HFFc6 (cell line): ENCODE measurements at regions not wholly inside any gene's neighbourhood (a gene's known extent, or its start where the extent isn't known, plus 50 kb on each side); places are given as distances from the start of the nearest gene placed in this dataset.

ENCODE experiments used
- DNase-seq: peaks from one replicate; pipeline ENCODE4 v3.0.0-alpha.2; 2018
- H3K27ac Mint-ChIP-seq: 2 replicates; pipeline ENCODE4 v1.8.0; 2020; ENCODE audit warnings: mild to moderate bottlenecking, mixed read lengths
- H3K27me3 Mint-ChIP-seq: 2 replicates; pipeline ENCODE4 v1.8.0; 2021; ENCODE audit warnings: mild to moderate bottlenecking, moderate library complexity, mixed read lengths; ENCODE audit not compliant: insufficient read depth
- H3K36me3 Mint-ChIP-seq: 2 replicates; pipeline ENCODE4 v1.8.0; 2021; ENCODE audit warnings: low read depth, mixed read lengths
- H3K4me1 Mint-ChIP-seq: 2 replicates; pipeline ENCODE4 v1.8.0; 2020; ENCODE audit warnings: low read depth, mixed read lengths
- H3K4me3 Mint-ChIP-seq: 2 replicates; pipeline ENCODE4 v1.8.0; 2020; ENCODE audit warnings: mild to moderate bottlenecking, moderate library complexity, mixed read lengths
- H3K9me3 Mint-ChIP-seq: 2 replicates; pipeline ENCODE4 v1.8.0; 2020; ENCODE audit warnings: mild to moderate bottlenecking, mixed read lengths
- TF ChIP-seq, protein P1 (sequence below): fragments of 200-600 bp; sonication (generic); IDR thresholded peaks from 2 replicates; pipeline ENCODE4 v1.5.0; 2021; ENCODE audit warnings: antibody characterized with exemption, mild to moderate bottlenecking

- Mint-ChIP-seq H3K27me3 (no peaks in the 10 kb centered on the region; the same call in none of the 2 replicates), H3K4me3 (no peak overlapping the region), H3K27ac (no peak overlapping the region), H3K36me3 (no peaks in the 10 kb centered on the region), H3K9me3 (no peaks in the 10 kb centered on the region), H3K4me1 (peaks cover 34% of the 10 kb centered on the region)
- TF ChIP-seq, protein P1, sequence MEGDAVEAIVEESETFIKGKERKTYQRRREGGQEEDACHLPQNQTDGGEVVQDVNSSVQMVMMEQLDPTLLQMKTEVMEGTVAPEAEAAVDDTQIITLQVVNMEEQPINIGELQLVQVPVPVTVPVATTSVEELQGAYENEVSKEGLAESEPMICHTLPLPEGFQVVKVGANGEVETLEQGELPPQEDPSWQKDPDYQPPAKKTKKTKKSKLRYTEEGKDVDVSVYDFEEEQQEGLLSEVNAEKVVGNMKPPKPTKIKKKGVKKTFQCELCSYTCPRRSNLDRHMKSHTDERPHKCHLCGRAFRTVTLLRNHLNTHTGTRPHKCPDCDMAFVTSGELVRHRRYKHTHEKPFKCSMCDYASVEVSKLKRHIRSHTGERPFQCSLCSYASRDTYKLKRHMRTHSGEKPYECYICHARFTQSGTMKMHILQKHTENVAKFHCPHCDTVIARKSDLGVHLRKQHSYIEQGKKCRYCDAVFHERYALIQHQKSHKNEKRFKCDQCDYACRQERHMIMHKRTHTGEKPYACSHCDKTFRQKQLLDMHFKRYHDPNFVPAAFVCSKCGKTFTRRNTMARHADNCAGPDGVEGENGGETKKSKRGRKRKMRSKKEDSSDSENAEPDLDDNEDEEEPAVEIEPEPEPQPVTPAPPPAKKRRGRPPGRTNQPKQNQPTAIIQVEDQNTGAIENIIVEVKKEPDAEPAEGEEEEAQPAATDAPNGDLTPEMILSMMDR = no peak
- no peak for DNase-seq
Measured at GRCh38 chr3:147919496-147919895, 510.3 kb downstream of the ZIC1 start.

DNA sequence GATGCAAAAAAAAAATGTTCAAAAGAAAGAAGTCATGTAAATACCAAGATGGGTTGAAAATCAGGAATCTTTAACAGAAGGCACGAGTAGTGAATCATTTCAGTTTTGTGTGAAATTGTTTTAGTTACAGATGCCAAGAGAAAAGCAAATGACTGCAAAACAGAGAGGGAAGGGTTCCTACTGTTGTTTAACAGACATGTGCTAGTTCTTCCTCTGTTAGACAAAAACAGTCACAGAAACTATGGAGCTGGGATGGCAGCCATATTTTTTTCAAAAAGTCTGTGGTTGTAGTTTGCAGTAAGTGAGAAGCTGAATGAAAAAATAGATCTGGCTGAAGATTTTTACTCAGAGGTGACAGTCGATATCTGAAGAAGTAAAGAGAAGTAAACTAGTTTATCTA is 511.9 kb downstream of the ZIC1 start:
- H3K27ac Mint-ChIP-seq = peak overlapping the region; percentile 81
- TF ChIP-seq, protein P1 = no peak
- H3K4me3 Mint-ChIP-seq = peak overlapping the region; percentile 44
- no peaks in the 10 kb centered on the region for H3K36me3 Mint-ChIP-seq
- DNase-seq = peak; percentile 45
- no peaks in the 10 kb centered on the region for H3K9me3 Mint-ChIP-seq
- H3K4me1 Mint-ChIP-seq = peaks cover 40% of the 10 kb centered on the region
- no peaks in the 10 kb centered on the region; the same call in 1 of the 2 replicates for H3K27me3 Mint-ChIP-seq

DNA sequence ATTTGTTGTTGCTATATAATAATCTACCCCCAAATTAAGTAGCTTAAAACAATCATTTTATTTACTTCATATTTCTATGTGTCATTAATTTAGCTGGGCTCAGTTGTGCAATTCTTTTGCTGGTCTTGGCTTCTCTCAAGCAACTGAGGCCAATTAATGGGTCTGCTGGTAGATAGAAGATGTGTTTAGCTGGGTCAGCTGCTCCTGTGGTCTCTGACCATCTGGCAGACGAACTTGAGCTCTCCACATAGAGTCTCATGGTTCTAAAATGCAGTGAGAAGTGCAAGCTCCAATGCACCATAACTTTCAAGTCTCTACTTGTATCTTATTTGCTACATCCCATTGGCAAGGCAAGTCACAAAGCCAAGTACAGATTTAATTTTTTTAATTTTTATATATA is 515.6 kb downstream of the ZIC1 start:
- no peak overlapping the region for H3K4me3 Mint-ChIP-seq
- TF ChIP-seq, protein P1 = no peak
- no peak for DNase-seq
- H3K9me3 Mint-ChIP-seq = no peaks in the 10 kb centered on the region
- H3K36me3 Mint-ChIP-seq = no peaks in the 10 kb centered on the region
- no peak overlapping the region for H3K27ac Mint-ChIP-seq
- H3K4me1 Mint-ChIP-seq = peaks cover 31% of the 10 kb centered on the region
- H3K27me3 Mint-ChIP-seq = peaks cover 1% of the 10 kb centered on the region; the same call in 1 of the 2 replicates

DNA sequence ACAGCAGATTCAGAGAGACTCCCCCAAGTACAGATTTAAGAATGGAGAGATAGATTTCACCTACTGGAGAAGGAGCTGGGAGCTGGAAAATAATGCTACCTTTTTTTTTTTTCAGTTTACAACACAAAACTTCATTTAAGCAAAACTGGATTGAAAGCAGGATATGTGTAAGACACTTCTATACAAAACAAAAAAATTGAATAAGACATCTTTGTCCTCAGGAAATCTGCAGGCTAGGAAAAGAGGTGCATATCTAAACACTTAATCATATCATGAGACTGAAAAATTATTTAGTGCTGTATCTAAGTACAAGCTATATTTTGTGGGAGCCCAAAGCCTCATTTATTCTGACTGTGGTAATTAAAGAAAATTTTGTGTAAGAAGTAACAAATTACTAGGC is 516.1 kb downstream of the ZIC1 start:
- DNase-seq = no peak
- H3K4me1 Mint-ChIP-seq = peaks cover 32% of the 10 kb centered on the region
- H3K27ac Mint-ChIP-seq = no peak overlapping the region

GRCh38 chr3:147930232-147930807 is 521.2 kb downstream of the ZIC1 start:
- no peak overlapping the region for H3K4me3 Mint-ChIP-seq

More for the DNA sequence above, 516.1 kb downstream of the ZIC1 start:
- Mint-ChIP-seq H3K27me3 (peaks cover 1% of the 10 kb centered on the region; the same call in 1 of the 2 replicates), H3K36me3 (no peaks in the 10 kb centered on the region), H3K4me3 (no peak overlapping the region), H3K9me3 (no peaks in the 10 kb centered on the region)
- TF ChIP-seq, protein P1 = no peak

More at GRCh38 chr3:147930232-147930807, 521.2 kb downstream of the ZIC1 start:
- Mint-ChIP-seq H3K9me3 (no peaks in the 10 kb centered on the region), H3K27me3 (peaks cover 1% of the 10 kb centered on the region; the same call in 1 of the 2 replicates), H3K36me3 (no peaks in the 10 kb centered on the region), H3K4me1 (peaks cover 15% of the 10 kb centered on the region), H3K27ac (no peak overlapping the region)
- DNase-seq = peak; percentile 8
- TF ChIP-seq, protein P1 = no peak
